GM12878 (cell line): ENCODE measurements at regions not wholly inside any gene's neighbourhood (a gene's known extent, or its start where the extent isn't known, plus 50 kb on each side); places are given as distances from the start of the nearest gene placed in this dataset.

Source experiments
- CHD2 ChIP-seq: IDR thresholded peaks from 2 replicates; pipeline ENCODE4 v1.6.1; 2011; ENCODE audit warnings: low read depth, low read length, improper control_type of control experiment, borderline replicate concordance
- EP300 ChIP-seq, 2 experiments: fragments of 150-350 bp in 1 of 2; IDR thresholded peaks; 2 replicates each; pipeline ENCODE4 v1.6.1; 2011 to 2012; ENCODE audit warnings: low read depth in 2 of 2, low read length in 2 of 2, borderline replicate concordance in 1 of 2, improper control_type of control experiment in 1 of 2, inconsistent platforms in 1 of 2; ENCODE audit not compliant: control insufficient read depth in 1 of 2
- SMC3 ChIP-seq: IDR thresholded peaks from 2 replicates; pipeline ENCODE4 v1.6.1; 2011; ENCODE audit warnings: low read length, improper control_type of control experiment, borderline replicate concordance
- YY1 ChIP-seq: IDR thresholded peaks from 2 replicates; pipeline ENCODE4 v1.6.1; 2011; ENCODE audit warnings: low read depth, mild to moderate bottlenecking, low read length
- TF ChIP-seq, protein P1 (sequence below), 3 experiments: IDR thresholded peaks in 2 of 3; conservative IDR thresholded peaks in 1 of 3; 2 replicates each; pipeline ENCODE4 v1.5.1; 2011; ENCODE audit warnings: low read depth in 3 of 3, low read length in 3 of 3, mild to moderate bottlenecking in 3 of 3, control low read depth in 2 of 3, moderate library complexity in 2 of 3, inconsistent platforms in 1 of 3, mixed read lengths in 1 of 3; ENCODE audit not compliant: control insufficient read depth in 2 of 3, insufficient read depth in 1 of 3; ENCODE audit errors: extremely low read depth in 1 of 3

- TF ChIP-seq, protein P1, sequence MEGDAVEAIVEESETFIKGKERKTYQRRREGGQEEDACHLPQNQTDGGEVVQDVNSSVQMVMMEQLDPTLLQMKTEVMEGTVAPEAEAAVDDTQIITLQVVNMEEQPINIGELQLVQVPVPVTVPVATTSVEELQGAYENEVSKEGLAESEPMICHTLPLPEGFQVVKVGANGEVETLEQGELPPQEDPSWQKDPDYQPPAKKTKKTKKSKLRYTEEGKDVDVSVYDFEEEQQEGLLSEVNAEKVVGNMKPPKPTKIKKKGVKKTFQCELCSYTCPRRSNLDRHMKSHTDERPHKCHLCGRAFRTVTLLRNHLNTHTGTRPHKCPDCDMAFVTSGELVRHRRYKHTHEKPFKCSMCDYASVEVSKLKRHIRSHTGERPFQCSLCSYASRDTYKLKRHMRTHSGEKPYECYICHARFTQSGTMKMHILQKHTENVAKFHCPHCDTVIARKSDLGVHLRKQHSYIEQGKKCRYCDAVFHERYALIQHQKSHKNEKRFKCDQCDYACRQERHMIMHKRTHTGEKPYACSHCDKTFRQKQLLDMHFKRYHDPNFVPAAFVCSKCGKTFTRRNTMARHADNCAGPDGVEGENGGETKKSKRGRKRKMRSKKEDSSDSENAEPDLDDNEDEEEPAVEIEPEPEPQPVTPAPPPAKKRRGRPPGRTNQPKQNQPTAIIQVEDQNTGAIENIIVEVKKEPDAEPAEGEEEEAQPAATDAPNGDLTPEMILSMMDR (IDR thresholded peaks at IDR 0.05 in 2 of 3, conservative IDR thresholded peaks at IDR 0.05 in 1 of 3; ENCODE audit: control insufficient read depth in 2 of 3, extremely low read depth in 1 of 3, insufficient read depth in 1 of 3, low read depth in 3 of 3, low read length in 3 of 3): no peak
- no peak for TF ChIP-seq SMC3
- no peak for TF ChIP-seq CHD2
- TF ChIP-seq EP300 (IDR thresholded peaks at IDR 0.05; ENCODE audit: borderline replicate concordance in 1 of 2, control insufficient read depth in 1 of 2, low read depth in 2 of 2, low read length in 2 of 2): no peak
- no peak for TF ChIP-seq YY1
These were observed 422.7 kb upstream of the PAPPA start for GRCh38 chr9:115730845-115731244.
